ENCODE measurements at regions not wholly inside any gene's neighbourhood (a gene's known extent, or its start where the extent isn't known, plus 50 kb on each side); places are given as distances from the start of the nearest gene placed in this dataset.
A peak's percentile ranks its signal among the peaks of the same experiment; 100 is the strongest.

DNA sequence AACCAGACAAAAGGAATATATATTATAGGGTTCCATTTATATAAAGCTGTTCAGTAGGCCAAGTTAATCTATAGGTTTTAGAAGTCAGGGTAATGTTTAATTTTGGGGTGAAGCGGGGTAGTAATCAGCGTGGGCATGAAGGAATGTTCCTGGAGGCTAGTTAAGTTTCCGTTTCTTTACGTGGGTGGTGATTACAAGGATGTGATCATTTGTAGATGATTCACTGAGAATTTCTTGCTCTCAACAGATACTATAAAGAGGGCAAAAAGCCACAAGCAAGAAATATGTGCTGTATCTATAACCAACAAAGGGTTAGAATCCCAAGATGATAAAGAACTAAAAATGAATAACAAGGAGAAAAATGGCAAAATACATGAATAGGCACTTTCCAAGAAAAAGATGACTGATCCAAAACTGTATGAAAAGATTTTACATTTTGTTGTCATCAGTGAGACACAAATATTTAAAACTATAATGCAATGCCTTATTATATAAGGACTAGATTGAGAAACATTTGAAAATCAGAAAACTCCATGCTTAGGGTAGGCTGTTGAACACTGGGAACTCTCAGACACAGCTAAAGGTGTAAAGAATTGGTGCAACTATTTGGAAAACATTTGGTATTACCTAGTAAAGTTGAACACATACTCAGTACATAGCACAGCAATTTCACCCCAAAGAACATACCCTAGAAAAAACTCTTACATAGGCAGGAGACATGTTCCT lies 224.3 kb upstream of the S1PR3 start:
- peak; percentile 63 for DNase-seq

DNA sequence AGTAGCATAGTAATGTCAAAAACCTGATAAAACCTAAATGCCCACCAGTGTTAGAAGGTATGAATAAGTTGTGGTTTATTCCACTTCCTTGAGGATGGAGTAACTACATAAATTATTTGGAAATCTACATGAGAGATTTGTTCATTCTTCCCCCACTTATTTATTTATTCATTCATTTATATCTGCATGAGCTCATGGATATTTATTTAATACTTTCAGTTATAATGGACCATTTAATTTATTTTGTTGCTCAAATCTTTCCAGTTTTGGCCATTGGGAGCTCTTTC lies 223.8 kb upstream of the S1PR3 start:
- DNase-seq, result no peak

DNA sequence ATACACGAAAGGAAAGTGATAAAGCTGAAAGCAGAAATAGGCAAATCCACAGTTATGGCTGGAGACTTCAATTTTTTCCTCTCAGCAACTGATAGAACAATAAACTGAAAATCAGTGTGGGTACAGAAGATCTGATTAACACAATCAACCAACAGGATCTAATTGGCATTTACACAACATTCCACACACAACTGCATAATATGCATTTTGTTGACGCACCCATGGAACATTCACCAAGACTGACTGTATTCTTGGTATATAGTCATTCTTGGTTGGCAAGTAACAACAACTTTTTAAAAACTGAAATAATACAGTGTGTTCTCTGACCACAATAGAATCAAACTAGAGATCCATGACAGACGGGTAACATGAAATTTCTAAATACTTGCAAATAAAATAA lies 218.7 kb upstream of the S1PR3 start:
- no peak for DNase-seq

DNA sequence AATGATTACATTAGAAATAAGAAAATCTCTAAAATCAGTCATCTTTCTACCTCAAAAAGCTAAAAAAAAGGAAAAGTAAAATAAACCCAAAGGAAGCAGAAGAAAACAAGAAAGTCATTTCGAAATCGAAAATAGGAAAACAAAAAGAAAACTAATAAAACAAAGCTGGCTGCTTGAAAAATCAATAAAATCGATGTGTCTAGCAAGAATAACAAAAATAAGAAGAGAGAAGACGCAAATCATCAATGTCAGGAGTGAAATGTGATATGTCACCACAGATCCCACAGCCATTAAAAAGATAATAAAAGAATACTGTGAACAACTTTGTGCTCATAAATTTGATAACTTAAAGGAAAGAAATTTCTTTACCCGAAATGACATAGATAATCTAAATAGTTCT lies 218.1 kb upstream of the S1PR3 start:
- DNase-seq, result no peak

DNA sequence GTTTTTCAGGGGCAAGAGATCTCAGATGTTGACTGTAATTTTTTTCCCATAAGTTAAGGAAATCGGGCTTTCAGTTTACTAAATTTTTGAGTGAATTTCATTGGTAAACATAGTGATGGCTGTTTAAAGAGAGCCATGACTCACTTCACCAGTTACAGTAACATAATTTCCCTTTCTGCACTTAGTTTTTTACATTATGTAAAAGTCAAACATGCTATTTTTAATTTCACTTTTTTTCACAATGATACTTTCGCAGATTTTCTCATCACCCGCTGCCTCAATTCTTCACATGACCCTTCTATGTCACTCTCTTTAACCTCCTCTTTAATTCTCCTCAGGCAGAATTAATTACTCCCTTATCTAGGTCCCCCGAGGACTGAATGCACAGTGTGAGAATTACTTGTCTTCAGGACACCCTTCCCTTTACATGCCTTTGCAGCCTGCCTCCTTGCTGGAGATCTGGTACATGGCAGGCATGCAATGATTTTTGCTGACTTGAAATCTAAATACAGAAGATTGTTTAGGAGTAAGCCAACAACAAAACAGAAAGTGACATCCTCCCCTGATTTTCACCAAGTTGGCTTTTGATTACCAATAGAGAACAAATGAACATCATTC lies 217.5 kb upstream of the S1PR3 start:
- DNase-seq, result peak; percentile 24

DNA sequence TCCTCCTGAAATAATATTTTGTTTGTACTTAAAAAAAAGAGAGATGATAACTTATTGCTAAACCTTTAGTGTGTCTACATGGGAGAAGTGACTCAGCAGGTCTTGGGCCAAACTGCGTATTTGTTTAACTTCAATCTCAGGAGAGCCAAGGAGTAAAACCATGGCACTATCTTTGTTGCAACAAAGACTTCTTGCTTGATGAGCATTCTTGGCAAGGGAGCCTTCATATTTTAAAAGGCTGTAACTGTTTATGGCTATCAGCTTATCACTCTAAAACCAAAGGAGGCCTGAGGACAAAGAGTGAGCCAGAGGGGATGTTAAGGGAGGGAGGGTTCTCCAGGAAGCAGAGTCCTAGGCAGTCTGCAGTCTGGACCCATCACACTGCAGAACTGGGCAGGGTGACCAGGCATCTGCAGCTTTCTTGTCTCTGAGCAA lies 216.2 kb upstream of the S1PR3 start:
- DNase-seq, result peak; percentile 79

DNA sequence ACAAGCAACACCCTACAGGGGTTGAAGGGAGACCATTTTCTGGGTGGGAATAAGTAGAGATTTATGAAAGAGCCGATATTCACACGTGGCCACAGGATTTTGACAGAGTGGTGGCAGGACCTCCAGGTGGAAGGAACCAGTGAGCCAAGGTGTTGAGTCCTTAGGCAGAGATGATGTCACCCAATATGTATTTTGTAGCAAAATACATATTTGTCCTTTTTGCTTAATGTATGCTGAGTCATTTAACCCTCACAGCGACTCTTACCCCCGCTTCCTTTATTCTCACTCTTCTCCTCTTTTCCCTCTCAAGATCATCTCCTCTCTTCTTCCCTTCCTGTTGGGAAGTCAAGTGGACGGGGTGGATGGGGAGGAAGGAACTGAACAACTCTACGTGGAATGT lies 215.7 kb upstream of the S1PR3 start:
- peak; percentile 32 for DNase-seq

DNA sequence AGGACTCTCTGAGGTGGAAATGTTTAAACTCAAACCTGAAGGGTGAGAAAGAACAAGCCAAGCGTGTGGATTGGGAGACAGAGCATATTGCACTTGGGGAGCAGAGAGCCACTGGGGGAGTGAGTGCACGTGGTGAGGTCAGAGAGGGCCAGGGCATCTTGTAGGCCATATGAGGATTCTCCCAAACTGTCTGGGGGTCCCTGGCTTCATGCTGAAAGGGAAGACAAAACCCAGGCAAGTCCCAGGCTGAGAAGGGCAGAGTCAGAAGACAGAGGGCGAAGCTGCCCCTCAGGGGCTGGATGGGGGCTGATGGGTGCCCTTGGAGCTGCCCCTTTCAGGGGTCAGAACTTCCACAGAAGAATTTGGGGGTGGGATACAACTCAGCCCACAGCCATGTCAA lies 215.3 kb upstream of the S1PR3 start:
- no peak for DNase-seq

DNA sequence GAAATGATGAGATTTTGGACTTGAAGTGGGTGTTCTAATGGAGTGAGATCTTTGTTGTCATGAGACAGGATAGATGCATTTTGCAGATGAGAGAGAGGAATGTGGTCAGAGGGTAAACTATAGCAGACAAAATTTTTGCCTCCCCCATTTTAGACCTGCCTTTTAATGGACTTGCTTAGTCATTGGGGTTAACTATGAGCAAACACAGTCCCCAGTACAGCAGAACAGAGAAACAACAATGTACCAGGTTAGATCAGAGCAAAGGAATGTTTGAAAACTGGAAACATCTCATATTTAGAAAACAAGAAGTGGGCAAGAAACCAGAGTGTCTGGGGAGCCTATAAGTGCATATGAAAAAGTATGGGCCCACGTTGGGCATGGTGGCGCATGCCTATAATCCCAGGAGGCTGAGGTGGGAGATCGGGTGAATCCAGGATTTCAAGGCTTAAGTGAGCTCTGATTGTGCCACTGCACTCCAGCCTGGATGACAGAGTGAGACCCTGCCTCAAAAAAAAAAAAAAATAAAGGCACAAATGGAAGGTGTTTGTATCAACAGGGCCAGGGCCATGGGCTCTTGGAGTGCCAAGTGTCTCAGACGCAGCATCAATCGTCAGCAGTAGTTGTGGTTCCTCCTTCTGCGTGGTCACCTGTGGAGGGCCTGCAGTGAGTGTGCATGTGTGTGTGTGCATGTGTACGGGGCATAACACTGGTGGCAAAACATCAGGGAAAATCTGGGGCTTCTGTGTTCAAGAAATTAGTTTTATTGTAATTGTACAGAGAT lies 214.4 kb upstream of the S1PR3 start:
- peak; percentile 83 for DNase-seq

DNA sequence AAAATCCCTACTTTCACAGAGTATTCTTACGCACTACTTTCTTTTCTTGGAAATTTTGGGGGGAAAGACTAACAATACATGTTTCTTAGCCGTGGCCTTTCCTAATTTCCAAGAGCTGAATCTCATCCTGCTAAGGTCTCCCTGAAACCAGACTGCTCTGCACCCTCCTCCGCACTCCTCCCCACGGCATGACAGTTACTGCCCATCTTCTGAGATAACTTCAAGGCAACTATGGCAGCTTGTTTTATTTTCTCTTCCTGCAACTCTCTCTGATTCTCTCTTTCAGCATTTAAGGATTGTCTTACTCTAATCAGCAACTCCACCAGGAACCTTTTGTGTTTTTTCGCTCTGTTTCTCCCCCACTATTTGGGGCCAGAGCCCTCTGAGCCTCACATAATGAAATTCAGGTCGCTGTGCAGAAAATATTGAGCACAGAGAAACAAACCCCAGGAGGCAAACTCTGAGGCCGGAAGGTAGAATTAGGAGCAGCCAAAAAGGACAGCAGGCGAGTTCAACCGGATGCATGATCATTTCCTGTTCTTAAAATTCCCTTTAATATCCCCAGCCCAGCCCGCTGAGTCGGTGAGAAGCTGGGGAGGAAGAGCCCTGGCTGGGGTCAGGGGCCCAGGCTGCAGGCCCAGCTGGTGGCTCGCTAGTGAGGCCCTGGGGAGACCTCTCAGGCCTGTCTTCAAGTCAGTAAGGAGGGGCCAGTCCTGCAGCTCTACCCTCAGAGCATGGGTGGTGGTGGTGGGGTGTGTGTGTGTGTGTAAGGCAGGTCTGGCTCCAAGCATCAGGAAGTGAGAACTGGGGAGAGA lies 213.6 kb upstream of the S1PR3 start:
- DNase-seq, result peak; percentile 38

DNA sequence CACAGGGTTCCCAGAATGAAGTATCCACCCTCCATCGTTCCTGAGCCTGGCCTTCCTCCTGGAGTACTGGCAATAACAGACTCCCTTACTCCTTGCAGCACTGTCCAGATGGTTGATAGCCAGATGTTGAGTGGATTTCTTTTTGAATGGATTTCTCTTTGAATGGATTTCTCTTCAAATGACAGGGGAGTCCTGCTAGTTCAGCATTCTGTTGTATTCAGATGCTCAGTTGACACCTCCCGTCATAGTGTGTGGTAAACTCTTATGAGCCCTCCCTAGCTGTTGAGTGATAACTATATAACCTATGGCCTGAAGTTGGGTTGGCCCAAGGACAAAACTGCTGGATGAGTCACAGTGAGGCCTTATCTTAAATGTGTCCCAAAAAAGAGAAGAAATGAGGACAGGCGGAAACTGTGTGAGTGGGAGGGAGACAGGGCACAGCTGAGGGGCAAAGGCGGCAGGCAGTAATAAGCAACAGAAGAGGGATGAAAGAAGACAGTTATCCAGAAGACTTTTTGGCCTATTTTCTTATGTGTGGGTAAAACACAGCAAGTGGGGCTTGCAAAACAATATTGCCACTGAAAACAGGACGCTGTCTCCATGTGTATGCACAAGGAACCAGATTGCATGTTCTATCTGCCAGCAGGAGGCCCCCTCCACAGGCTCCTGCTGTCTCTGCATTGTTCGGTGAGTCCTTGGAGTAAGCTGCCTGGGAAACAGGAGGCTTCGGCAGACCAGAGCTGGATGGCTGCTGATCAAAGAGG lies 209.5 kb upstream of the S1PR3 start:
- peak; percentile 66 for DNase-seq

DNA sequence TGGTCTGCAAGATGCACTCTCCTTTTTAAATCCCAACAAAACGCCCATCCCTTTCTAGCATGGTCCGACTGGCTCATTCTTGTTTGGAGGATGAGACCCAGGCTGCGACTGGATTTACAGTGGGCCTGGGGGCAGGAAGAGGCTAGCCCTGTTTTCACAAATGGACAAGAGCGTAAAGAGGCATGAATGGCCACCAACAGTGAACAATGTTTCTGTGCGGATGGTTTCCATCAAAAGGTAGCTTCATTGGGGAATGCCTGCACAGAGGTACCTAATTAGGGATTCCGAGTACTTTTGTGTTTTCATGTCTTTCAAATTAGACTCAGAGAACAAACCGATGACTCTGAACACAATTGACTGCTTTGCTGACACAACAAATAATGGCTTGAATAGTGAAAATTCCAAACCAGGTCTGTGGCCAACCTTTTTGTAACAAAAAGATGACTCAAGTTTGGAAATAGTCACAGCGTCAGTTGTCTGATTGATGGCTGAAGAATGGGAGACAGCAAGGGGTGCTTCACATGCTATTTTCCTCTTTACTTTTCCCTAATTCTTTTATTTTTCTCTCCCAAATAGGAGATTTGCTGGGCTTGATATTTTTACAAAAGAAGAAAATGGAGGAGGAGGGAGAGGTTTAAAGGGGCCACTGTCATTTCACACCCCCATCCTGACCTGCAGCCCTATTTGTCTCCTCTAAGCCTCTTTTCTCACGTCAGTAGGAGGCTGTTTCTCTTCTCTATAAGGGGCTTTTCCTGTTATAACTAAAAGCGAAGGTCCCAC lies 208.1 kb upstream of the S1PR3 start:
- peak; percentile 51 for DNase-seq

DNA sequence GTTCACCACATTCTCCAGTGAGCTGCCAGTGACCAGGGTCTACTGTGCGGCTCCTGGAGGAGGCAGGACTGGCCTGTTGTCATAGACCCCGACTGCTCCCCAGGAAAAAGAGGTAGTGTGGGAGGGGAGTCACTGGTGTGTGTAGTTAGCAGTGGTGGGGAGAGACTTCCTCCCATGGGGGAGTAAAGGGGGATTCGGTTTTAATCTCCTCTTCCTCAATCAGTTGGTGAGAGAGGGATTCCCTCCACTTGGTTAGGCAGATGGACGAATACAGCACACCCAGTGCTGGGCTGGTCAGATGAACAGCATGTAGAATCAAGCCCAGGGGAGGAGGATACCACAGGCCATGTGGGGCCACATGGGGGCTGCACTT lies 207.6 kb upstream of the S1PR3 start:
- DNase-seq, result no peak

DNA sequence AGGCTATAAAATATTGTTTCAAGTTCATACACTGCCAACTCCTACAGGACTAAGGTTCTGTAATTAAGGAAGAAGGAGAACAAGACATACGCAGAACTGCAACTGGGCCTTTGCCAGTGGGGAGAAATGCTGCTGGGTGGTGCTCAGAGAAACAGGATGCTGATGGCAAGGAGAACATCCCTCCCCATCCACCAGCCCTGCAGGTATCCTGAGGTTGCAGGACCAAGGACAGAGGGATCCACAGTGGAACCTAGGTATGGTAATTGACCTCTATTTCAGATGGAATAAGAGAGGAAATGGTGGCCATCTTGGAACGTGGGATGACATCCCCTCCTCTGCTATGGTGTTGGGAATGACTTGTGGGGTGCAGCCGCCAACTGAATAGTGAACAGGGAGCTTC lies 206.3 kb upstream of the S1PR3 start:
- no peak for DNase-seq

DNA sequence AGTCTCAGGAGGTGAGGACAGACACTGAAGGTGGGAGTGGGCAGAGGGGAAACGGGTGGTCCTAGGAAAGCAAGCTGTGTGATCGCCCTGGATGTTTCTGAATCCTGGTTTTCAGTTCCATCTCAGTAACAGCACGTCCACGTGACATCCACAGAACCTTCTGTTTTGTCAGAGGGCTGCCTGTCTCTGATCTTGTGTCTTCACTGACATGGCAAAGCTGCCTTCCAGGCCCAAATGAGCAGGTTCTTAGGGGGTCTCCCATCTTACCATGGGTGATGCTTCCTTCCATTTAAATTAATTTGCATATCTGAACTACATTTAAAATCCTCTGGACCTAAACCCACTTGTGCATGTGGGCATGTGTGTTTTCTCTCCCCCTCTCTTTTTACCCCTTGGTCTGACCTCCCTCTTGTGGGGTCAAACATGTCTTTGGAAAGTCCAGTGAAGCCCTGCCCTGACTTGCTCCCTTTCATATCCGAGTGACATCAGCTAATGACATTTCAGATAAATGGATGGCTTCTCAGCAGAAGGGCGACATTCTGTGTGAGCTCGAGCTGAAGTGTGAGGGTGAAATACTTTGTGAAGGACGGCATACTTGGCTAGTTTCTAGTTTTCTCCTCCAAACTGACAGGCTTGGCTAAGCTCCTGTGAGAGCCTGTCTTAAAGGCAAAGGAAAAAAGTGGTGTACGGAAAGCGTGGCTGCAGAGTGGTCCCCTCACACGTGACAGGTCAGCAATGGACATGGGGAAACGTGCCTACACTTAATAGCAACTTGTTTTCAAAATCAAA lies 204.8 kb upstream of the S1PR3 start:
- DNase-seq, result no peak

DNA sequence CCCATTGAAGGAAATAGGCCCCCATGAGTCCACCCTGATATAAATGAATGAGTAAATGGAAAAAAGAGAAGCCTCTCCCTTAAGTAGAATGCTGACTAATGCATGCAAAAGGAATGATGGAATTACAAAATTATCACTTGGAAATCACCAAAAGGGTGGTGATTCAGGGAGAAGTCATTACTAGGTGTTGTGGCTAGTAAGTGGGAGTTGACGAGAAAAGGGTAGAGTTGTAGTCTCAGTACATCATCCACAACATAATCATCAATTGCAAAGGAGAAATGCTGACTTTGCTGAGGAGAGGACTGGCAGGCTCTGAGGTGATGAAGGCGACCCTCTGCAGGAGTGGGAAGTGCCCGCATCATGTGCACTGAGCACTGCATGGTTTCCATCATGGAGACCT lies 201.5 kb upstream of the S1PR3 start:
- DNase-seq, result peak; percentile 59

DNA sequence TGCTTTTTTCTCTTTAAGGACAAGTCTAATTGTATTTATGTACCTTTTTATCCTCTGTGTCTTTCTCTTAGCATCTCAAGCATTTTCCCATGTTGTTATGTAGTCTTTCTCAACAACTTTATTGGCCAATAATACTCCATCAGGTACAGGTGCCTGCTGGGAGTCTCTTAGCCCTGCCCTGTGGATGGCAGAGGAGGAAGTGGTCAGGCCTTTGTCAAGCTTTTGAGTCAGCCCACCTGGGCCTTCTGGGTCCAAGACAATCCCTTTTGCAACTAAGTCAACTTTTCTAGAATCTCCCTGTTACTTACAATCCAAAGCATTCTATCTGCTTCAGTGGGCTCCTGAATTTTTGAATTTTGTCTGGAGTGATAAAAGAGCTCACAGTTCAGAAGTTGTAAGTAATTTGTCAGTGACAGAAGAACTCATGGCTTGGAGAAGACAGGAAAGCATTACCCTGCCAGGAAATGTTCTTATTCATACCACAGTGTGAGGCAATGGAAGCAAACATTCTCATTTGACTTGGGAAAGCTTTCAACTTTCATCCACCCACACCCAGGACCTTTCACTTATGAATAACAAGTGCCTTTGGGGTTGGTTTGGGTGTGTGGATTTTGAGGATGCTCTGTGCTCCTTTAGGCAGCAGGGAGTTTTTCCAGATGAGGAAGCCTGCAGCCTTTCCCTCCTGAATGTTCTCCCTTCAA lies 200.0 kb upstream of the S1PR3 start:
- DNase-seq, result peak; percentile 56

DNA sequence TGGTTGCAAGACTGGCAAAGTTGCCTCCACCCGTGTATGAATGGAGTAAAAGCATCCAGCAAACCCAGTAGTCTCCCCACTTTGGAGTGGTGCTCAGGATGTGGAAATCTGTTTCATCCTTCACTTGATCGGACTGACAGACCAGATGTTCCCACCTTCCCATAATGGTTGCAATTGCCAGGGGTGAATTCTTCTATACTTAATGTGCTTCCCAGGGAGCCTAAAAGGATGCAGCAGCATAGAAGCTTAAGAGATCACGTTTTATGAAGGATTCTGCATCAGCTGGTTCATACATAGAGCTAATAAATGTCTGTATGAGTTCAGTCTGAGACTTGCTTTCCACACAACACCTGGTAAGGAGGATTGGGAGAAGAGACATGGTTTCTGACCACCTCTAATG lies 198.8 kb upstream of the S1PR3 start:
- DNase-seq, result no peak

DNA sequence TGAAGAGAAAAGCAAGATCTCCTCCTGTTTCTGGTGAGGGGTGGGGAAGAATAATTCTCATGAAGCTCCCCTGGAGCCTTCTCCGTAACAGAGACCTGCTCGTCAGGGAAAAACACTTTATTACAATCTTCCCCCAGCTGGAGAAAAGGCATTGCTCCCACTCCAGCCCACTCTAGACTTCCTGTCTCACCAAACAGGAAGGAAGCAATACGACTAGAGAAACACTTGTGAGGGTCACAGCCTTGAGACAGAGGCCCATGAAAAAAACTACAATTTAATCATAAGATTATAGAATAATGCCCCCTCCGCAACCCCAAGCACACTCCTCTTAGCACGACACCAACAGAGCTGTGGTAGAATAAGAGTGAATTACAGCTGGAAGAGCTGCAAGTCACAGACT lies 197.2 kb upstream of the S1PR3 start:
- no peak for DNase-seq

DNA sequence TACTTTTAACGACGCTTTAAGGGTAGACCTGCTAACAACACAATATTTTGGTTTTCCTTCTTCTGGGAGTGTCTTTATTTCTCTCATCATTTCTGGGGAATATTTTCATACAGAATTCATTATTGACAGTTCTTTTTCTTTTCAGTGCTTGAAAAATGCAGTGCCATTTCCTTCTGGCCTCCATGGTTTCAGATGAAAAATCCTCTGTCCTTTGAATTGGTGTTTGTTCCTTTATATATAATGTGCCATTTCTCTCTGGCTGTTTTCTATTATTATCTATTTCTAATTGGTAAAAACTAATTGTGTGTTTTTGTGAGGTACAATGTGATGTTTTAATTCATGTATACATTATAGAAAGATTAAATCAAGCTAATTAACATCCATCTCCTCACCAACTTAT lies 194.3 kb upstream of the S1PR3 start:
- no peak for DNase-seq
